Cardiac fibroblast (primary cell): ENCODE measurements at regions not wholly inside any gene's neighbourhood (a gene's known extent, or its start where the extent isn't known, plus 50 kb on each side); places are given as distances from the start of the nearest gene placed in this dataset.
A peak's percentile ranks its signal among the peaks of the same experiment; 100 is the strongest.
"Not testable (repeated sequence)": the region's sequence is repeated elsewhere in the genome, so short reads cannot be mapped to it uniquely, and the experiment has no call there.

Source experiments
- DNase-seq, 2 donors: peaks; one replicate each; pipeline versions ENCODE4 v3.0.0 to v3.0.0-alpha.2; 2010; ENCODE audit warnings: low read depth in 2 of 2
- H3K4me3 ChIP-seq, 2 donors: replicated peaks in 1 of 2; 1 replicate in 1 of 2; 2 replicates in 1 of 2; pipeline ENCODE4 v1.5.1; 2011; ENCODE audit warnings: low read depth in 2 of 2, low read length in 2 of 2, mild to moderate bottlenecking in 2 of 2, moderate library complexity in 1 of 2
- TF ChIP-seq, protein P1 (sequence below): IDR thresholded peaks from one replicate; pipeline ENCODE4 v1.5.1; 2011; ENCODE audit warnings: low read depth, mild to moderate bottlenecking, low read length, inconsistent platforms

DNA sequence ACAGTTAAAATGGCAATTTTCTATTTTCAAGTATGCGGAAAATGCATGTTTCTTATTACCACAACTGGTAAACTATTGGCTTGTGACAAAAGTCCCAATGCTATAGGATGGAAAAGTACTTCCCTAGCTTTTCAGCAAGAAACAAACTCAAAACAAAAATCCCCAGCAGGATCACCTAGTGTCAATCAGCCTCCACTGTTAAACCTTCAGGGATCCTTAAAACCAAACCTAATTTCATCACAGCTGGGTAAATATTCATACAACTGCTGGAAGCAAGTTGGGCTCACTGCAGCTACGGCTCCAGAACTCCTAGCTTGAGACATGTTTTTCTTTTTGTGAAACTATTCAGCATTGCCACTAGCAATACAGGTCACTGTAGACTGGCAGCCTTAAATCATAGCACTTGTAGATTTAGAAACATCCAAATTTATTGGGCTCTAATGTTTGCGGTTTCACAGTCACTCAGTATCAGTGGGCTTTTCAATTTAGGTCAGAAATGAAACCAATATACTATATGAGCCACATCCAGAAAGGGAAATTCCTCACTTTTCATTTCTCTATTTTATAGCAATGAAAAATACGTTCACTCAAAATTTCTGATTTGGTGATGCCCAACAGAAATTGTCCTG, 145.2 kb upstream of the ANK3 start:
- TF ChIP-seq, protein P1, sequence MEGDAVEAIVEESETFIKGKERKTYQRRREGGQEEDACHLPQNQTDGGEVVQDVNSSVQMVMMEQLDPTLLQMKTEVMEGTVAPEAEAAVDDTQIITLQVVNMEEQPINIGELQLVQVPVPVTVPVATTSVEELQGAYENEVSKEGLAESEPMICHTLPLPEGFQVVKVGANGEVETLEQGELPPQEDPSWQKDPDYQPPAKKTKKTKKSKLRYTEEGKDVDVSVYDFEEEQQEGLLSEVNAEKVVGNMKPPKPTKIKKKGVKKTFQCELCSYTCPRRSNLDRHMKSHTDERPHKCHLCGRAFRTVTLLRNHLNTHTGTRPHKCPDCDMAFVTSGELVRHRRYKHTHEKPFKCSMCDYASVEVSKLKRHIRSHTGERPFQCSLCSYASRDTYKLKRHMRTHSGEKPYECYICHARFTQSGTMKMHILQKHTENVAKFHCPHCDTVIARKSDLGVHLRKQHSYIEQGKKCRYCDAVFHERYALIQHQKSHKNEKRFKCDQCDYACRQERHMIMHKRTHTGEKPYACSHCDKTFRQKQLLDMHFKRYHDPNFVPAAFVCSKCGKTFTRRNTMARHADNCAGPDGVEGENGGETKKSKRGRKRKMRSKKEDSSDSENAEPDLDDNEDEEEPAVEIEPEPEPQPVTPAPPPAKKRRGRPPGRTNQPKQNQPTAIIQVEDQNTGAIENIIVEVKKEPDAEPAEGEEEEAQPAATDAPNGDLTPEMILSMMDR: no peak
- no peak for DNase-seq
- no peak overlapping the region for H3K4me3 ChIP-seq

DNA sequence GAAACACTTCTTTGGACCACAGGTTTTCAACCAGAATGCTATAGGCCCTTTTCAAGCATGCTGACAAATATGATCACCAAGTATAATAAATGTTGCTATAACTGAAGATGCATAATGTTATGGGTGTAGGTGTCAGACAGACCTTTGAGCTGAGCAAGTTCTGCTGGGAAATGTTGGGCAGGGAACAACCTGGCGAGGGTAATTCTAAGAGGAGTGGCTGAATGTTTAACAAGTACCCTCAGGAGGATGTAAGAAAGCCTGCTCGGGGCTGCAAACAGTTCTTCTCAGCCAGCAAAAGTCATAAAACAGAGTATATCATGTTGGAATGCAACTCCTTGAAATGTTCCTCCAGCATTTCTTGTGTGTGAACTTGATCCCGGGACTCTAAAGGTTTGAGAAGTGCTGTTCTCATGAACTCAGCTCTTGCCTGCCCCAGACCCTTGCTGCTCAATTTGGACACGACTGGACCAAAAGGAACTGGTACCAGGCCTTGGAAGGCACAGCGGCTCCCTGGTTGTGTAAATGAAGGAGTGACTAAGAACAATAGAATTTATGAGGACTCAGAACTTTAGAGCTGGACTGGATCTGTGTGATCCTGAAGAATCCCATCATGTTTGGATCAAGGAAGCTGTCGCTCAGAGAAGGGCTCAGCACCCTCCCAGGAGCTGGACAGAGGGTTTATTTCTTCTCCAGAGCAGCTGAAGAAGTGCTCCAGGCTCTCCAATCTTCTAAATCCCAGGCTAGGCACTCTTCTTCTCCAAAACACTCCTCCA, 143.2 kb upstream of the ANK3 start:
- no peak overlapping the region for H3K4me3 ChIP-seq
- no peak for DNase-seq
- TF ChIP-seq, protein P1: no peak

DNA sequence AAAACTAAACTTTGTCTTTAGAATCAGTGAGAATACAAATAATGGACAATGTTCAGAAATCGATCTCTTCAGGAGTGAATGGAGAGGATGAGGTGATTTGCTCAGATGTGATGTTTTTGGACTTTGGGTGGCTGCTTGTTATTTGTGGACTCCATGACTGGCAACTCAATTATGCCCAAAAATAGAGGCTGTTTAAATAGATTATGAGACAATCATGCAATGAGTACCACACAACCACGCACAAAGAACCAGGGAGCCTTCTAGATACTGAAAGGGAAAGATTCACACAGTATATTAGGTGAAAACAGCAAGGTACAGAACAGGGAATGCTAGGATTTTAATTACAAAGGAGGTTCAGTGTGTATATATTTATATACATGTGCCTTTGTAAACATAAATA, 141.3 kb upstream of the ANK3 start:
- TF ChIP-seq, protein P1: no peak
- DNase-seq: no peak
- no peak overlapping the region for H3K4me3 ChIP-seq

DNA sequence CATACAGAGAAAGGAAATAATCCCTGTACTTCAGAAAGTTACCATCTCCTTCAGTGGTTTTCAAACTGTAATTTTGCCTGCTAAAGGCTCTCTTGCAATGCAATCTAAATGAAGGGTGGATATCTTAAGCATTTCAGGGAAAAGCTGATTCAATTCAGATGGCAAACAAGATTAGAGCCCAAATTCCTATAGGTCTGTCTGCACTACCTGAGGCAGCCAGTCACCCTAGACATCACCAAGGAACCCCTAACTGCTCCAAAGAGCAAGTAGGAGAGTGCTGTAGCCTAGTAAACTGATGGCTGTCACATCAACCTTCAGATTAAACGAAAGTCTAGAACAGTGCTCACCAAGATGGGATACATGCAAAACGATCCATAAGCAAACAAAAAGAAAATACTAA, 138.0 kb upstream of the ANK3 start:
- DNase-seq: no peak
- TF ChIP-seq, protein P1: no peak
- no peak overlapping the region for H3K4me3 ChIP-seq

DNA sequence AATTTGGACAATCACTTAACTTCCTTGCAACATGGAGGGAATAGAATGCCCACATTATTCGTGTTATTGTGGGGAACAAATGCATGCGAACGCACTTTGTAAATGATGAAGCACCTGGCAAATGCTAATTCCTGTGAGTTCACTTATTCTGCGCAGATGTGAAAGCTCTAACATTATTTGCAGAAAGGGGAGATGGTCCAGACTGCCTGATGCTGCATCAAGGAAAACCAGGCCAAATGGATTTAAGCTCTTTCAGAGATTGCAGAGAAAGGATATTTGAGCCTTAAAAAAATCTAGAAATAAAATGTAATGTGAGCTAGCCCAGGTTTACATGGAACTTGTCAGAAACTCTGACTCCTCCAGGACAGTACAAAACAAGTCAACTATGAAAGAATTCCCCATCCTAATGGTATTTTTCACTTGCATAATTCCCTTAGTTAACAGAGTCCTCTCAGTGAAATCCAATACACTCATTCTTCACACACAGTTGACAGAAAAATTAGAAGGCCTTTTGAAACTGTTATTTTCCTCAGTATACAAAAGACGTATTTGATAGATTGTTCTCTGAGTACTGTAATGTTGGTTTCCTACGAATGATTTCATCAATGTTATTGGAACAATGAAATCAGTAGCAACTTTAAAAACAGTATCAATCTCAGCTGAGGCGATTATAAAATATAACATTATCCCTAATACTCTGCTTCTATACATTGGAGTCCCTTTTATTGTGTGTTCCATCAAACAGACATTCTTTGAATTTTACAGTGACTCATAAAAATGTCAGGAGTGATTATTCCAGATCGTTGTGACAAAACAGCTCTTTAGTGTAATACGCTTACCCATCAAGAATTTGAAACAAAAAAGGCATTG, 136.3 kb upstream of the ANK3 start:
- peak in 1 of 2 donors; percentile 25 for DNase-seq
- no peak overlapping the region for H3K4me3 ChIP-seq
- TF ChIP-seq, protein P1: no peak

DNA sequence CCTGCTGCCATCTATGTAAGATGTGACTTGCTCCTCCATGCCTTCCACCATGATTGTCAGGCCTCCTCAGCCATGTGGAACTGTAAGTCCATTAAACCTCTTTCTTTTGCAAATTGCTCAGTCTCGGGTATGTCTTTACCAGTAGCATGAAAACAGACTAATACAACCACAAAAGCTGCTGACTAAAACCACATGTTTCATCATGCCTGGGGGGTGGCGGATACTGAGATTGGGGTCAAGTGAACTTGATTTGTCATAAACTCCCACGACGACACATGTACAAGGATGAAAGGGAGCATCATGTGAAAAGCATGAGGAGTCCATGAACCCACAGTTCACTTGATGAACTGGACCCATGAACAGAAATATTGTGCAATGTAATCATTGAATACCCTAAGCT, 134.9 kb upstream of the ANK3 start:
- TF ChIP-seq, protein P1: no peak
- no peak overlapping the region for H3K4me3 ChIP-seq
- DNase-seq: peak; percentile 11 to 83

DNA sequence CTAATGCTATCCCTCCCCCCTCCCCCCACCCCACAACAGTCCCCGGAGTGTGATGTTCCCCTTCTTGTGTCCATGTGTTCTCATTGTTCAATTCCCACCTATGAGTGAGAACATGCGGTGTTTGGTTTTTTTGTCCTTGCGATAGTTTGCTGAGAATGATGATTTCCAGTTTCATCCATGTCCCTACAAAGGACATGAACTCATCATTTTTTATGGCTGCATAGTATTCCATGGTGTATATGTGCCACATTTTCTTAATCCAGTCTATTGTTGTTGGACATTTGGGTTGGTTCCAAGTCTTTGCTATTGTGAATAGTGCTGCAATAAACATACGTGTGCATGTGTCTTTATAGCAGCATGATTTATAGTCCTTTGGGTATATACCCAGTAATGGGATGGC, 133.7 kb upstream of the ANK3 start:
- not testable (repeated sequence) for H3K4me3 ChIP-seq, DNase-seq
